ENCODE measurements at regions not wholly inside any gene's neighbourhood (a gene's known extent, or its start where the extent isn't known, plus 50 kb on each side); places are given as distances from the start of the nearest gene placed in this dataset.

- no peaks in the 10 kb centered on the region for H3K79me1 ChIP-seq (ENCODE audit: low read depth, low read length)
- WGBS, 2 experiments (ENCODE audit: extremely low coverage in 1 of 2, insufficient coverage in 1 of 2, insufficient read length in 1 of 2, insufficient replicate concordance in 2 of 2, low coverage in 1 of 2, low lambda C conversion rate in 2 of 2, missing lambda C conversion rate in 1 of 2) = 93% methylated on average over 4 of the region's 4 CpGs; no CpG with 5 or more reads in 1 of the 2 experiments
- no peaks in the 10 kb centered on the region for H3K23me2 ChIP-seq (ENCODE audit: low read depth, low read length)
- 0 out of 2 replicates have a peak overlapping the region, but pooled peaks have one; percentile 60 for H2BK12ac ChIP-seq (ENCODE audit: low read depth, low read length)
- no peak overlapping the region for H3K9ac ChIP-seq (replicated peaks in 1 of 4; ENCODE audit: extremely low read depth in 1 of 4, low read depth in 3 of 4, low read length in 3 of 4)
- no peaks in the 10 kb centered on the region for H3K9me3 ChIP-seq (ENCODE audit: insufficient read depth in 2 of 2, low read depth in 1 of 2, low read length in 1 of 2)
- H4K20me1 ChIP-seq (replicated peaks in 1 of 2; ENCODE audit: control insufficient read depth in 1 of 2, insufficient read depth in 2 of 2, low read length in 2 of 2) = no peaks in the 10 kb centered on the region
- H2BK20ac ChIP-seq (ENCODE audit: low read length) = 0 out of 2 replicates have a peak overlapping the region, but pooled peaks have one; percentile 32
- no peak overlapping the region for H2BK5ac ChIP-seq (ENCODE audit: low read depth, low read length)
- peak overlapping the region; percentile 61; the same call in 1 of the 2 replicates for H2BK15ac ChIP-seq (ENCODE audit: low read length)
- ChIA-PET POLR2A (ENCODE audit: partially characterized antibody) (no interaction called here), CTCF (ENCODE audit: partially characterized antibody) (no interaction called here)
- H3K4me2 ChIP-seq (ENCODE audit: insufficient read depth in 1 of 2, low read depth in 2 of 2, low read length in 2 of 2) = no peak overlapping the region
- no peak overlapping the region for H4K91ac ChIP-seq (replicated peaks; ENCODE audit: insufficient read length, low read length)
- H2BK120ac ChIP-seq (replicated peaks; ENCODE audit: low read depth, low read length) = no peak overlapping the region
- H2AFZ ChIP-seq (ENCODE audit: low read length) = no peak overlapping the region
- no peaks in the 10 kb centered on the region for H3K27me3 ChIP-seq (replicated peaks in 1 of 4; ENCODE audit: control insufficient read depth in 3 of 4, extremely low read depth in 1 of 4, insufficient read depth in 3 of 4, low read length in 3 of 4)
- no peak overlapping the region for H3K14ac ChIP-seq (ENCODE audit: insufficient read length)
- H3K23ac ChIP-seq (ENCODE audit: insufficient read length) = no peak overlapping the region
- no peaks in the 10 kb centered on the region for H3K79me2 ChIP-seq (ENCODE audit: control insufficient read depth in 1 of 2, insufficient read depth in 2 of 2, low read length in 2 of 2)
- no peak overlapping the region for H3K27ac ChIP-seq (ENCODE audit: low read depth, low read length)
- H3K4me3 ChIP-seq (ENCODE audit: extremely low read depth in 1 of 4, insufficient read depth in 2 of 4, low read depth in 3 of 4, low read length in 4 of 4) = no peak overlapping the region
- H3K56ac ChIP-seq (replicated peaks; ENCODE audit: insufficient read length, low read depth, low read length) = no peak overlapping the region
- H3K36me3 ChIP-seq (ENCODE audit: control insufficient read depth in 2 of 4, insufficient read depth in 4 of 4, low read length in 3 of 4) = no peaks in the 10 kb centered on the region
- H3K18ac ChIP-seq (ENCODE audit: extremely low read depth, low read length) = no peak overlapping the region
- no peak overlapping the region for H2AK5ac ChIP-seq (ENCODE audit: low read depth, low read length)
- FAIRE-seq (no peak), DNase-seq (ENCODE audit: low read depth in 1 of 2, low spot score in 2 of 2) (no peak)
- H4K8ac ChIP-seq (ENCODE audit: extremely low read depth, insufficient read depth, low read length) = peak overlapping the region; percentile 57; the same call in 1 of the 2 replicates
- no peaks in the 10 kb centered on the region for H3K4me1 ChIP-seq (replicated peaks in 1 of 4; ENCODE audit: control insufficient read depth in 3 of 4, insufficient read depth in 4 of 4, low read length in 3 of 4)
- no peak overlapping the region for H4K5ac ChIP-seq (ENCODE audit: insufficient read length, low read depth, low read length)
- H3K4ac ChIP-seq (replicated peaks; ENCODE audit: insufficient read length, low read depth, low read length) = no peak overlapping the region
- TF ChIP-seq SAP30 (IDR thresholded peaks at IDR 0.05; ENCODE audit: insufficient read depth, insufficient replicate concordance, low read length) = no peak
These were observed 133.7 kb upstream of the EDIL3 start for GRCh38 chr5:84518370-84518769.

Data from H1 (cell line).